ENCODE measurements at regions not wholly inside any gene's neighbourhood (a gene's known extent, or its start where the extent isn't known, plus 50 kb on each side); places are given as distances from the start of the nearest gene placed in this dataset.
"Not testable (repeated sequence)": the region's sequence is repeated elsewhere in the genome, so short reads cannot be mapped to it uniquely, and the experiment has no call there.

DNA sequence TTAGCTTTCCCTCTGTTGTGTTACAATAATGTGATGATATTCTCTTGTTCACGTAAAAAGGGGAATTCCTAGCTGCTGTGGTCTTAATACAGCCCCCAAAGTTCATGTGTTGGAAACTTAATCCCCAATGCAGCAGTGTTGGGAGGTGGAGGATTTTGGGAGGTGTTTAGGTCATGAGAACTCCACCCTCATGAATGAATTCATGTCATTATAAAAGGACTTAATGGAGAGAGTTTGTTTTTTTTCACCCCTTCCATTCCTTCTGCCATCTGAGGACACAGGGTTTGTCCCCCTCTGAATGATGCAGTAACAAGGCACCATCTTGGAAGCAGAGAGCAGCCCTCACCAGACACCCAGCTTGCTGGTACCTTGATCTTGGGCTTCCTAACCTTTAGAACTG lies 253.4 kb upstream of the DDHD1 start:
- Histone ChIP-seq H3K36me3 (no peaks in the 10 kb centered on the region), H3K27me3 (no peaks in the 10 kb centered on the region), H3K4me3 (no peak overlapping the region), H3K4me1 (no peaks in the 10 kb centered on the region), H3K9me3 (no peaks in the 10 kb centered on the region), H3K27ac (no peak overlapping the region)
- DNase-seq = no peak
- TF ChIP-seq POLR2A (IDR thresholded peaks at IDR 0.05) = no peak
- TF ChIP-seq, protein P1, sequence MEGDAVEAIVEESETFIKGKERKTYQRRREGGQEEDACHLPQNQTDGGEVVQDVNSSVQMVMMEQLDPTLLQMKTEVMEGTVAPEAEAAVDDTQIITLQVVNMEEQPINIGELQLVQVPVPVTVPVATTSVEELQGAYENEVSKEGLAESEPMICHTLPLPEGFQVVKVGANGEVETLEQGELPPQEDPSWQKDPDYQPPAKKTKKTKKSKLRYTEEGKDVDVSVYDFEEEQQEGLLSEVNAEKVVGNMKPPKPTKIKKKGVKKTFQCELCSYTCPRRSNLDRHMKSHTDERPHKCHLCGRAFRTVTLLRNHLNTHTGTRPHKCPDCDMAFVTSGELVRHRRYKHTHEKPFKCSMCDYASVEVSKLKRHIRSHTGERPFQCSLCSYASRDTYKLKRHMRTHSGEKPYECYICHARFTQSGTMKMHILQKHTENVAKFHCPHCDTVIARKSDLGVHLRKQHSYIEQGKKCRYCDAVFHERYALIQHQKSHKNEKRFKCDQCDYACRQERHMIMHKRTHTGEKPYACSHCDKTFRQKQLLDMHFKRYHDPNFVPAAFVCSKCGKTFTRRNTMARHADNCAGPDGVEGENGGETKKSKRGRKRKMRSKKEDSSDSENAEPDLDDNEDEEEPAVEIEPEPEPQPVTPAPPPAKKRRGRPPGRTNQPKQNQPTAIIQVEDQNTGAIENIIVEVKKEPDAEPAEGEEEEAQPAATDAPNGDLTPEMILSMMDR (IDR thresholded peaks at IDR 0.05) = no peak

DNA sequence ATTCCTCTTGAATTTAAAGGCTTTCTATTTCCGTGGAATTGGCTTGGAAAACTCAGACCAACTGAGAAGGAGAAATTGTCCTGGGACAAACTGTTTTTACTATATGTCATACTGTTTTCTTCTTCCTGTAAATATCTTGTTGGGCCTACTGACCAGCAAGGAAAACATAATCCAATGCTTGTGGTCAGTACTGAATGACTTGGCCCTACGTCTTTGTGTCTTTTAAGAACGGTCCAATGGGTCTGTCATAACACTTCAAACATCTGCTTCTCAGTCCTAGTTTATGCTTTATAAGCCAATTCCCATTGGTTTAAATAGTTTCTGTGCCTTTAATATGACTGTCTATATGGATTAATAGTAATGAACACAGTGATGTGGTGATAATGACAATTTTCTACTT lies 248.5 kb upstream of the DDHD1 start:
- no peak for DNase-seq
- Histone ChIP-seq H3K4me3 (no peak overlapping the region), H3K27ac (no peak overlapping the region), H3K27me3 (no peaks in the 10 kb centered on the region), H3K9me3 (no peaks in the 10 kb centered on the region), H3K36me3 (no peaks in the 10 kb centered on the region), H3K4me1 (no peaks in the 10 kb centered on the region)
- TF ChIP-seq, protein P1 (IDR thresholded peaks at IDR 0.05) = no peak
- TF ChIP-seq POLR2A (IDR thresholded peaks at IDR 0.05) = no peak

DNA sequence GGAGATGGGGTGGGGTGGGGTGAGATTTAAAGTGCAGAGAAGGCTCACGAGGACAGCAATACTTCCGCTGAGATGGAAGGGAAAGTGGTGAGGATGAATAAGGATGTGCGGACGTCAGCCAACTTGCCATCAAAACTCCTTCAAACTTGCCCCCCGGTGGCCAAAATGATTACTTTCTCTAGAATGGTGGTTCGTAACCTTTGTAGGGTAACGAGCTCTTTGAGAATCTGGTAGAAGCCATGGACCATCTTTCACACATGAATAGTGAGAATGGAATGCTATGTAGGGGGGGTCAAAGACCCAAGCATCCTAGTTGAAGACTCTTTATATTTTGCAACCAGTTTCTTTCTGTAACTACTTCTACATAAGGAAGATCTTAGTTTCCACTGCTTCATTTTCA lies 245.9 kb upstream of the DDHD1 start:
- Histone ChIP-seq H3K36me3 (no peaks in the 10 kb centered on the region), H3K4me3 (no peak overlapping the region)
- TF ChIP-seq, protein P1 (IDR thresholded peaks at IDR 0.05) = no peak
- no peak for TF ChIP-seq POLR2A (IDR thresholded peaks at IDR 0.05)

DNA sequence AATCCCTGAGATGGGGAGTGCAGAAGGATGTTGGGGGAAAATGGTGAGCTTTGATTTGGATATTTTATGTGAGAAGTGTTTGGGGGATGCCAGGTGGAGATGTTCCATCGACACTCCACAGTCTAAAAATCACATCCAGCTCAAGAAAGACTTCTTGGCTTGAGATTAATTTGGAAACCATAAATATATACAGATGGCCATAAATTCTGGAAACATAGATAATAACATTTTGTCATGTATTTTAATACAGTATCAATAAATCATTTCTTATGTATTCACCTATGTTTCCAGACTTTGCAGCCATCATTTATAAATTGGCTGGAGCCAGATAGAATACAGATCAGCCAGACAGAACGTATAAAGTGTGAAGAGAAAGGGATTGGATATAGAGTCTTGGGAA lies 245.5 kb upstream of the DDHD1 start:
- no peaks in the 10 kb centered on the region for H3K27me3 ChIP-seq
- no peaks in the 10 kb centered on the region for H3K4me1 ChIP-seq
- H3K4me3 ChIP-seq = no peak overlapping the region
- H3K36me3 ChIP-seq = no peaks in the 10 kb centered on the region
- no peak for DNase-seq
- TF ChIP-seq, protein P1 (IDR thresholded peaks at IDR 0.05) = no peak
- TF ChIP-seq POLR2A (IDR thresholded peaks at IDR 0.05) = no peak
- H3K27ac ChIP-seq = no peak overlapping the region
- H3K9me3 ChIP-seq = peaks cover 0 to 13% (median 2%) of the 10 kb centered on the region in 4 donors

More for the DNA sequence above, 245.9 kb upstream of the DDHD1 start:
- H3K27ac ChIP-seq = no peak overlapping the region
- no peaks in the 10 kb centered on the region for H3K4me1 ChIP-seq
- no peaks in the 10 kb centered on the region for H3K27me3 ChIP-seq
- H3K9me3 ChIP-seq = peaks cover 0 to 13% (median 2%) of the 10 kb centered on the region in 4 donors
- no peak for DNase-seq

DNA sequence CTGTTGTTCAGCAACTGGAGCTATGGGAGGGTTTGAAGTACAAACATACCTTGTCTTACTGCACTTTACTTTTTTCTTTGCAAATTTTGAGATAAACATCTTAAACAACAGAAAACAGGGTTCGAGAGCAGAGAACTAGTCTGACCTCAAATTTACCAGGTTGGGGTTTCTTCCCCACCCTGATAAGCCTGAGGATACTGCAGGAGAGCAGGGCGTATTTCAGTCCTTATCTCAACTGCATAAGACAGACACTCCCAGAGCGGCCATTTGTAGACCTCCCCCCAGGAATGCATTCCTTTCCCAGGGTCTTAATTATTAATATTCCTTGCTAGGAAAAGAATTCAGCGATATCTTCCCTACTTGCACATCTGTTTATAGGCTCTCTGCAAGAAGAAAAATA lies 242.1 kb upstream of the DDHD1 start:
- not testable (repeated sequence) for H3K4me3 ChIP-seq, H3K36me3 ChIP-seq, H3K27ac ChIP-seq, H3K4me1 ChIP-seq, H3K27me3 ChIP-seq, DNase-seq
- H3K9me3 ChIP-seq = peaks cover 0 to 13% (median 2%) of the 10 kb centered on the region in 4 donors

DNA sequence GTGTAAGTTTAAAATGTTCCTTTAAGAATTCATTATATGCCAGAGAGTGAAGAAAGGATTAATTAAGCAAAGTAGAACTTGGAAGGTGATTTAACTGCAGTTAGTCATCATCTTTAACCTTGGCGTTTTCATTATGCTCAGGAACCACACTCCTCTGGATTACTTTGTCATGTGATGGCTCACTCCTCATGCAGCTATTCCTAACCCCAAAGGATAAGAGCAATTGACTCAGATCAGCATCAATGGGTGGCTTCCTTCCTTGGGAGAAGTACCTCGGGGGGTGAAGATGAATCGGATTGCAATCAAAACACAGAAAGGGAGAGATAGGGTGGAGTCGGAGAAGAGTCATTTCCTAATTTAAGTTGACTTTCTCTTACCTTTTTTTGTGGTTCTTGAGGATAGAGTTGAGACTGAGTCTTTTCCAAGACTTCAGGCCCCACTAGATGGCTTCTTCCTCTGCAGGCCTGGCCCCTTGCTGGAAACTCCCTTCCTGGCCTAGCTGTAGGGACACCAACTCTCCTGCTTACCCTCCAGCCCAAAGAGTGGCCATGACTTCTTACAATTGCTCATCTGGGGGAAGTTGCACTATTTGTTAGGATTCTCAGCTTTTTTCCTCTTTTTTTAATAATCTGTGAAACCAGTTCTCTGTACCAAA lies 238.6 kb upstream of the DDHD1 start:
- Histone ChIP-seq H3K36me3 (no peaks in the 10 kb centered on the region), H3K4me1 (no peaks in the 10 kb centered on the region), H3K4me3 (no peak overlapping the region), H3K9me3 (peaks cover 0 to 13% (median 2%) of the 10 kb centered on the region in 4 donors), H3K27ac (no peak overlapping the region), H3K27me3 (no peaks in the 10 kb centered on the region)
- no peak for DNase-seq
- TF ChIP-seq POLR2A (IDR thresholded peaks at IDR 0.05) = no peak
- TF ChIP-seq, protein P1 (IDR thresholded peaks at IDR 0.05) = no peak
